NB4 (cell line): ENCODE measurements at regions not wholly inside any gene's neighbourhood (a gene's known extent, or its start where the extent isn't known, plus 50 kb on each side); places are given as distances from the start of the nearest gene placed in this dataset.
A peak's percentile ranks its signal among the peaks of the same experiment; 100 is the strongest.

Experiments used
- DNase-seq: peaks from one replicate; pipeline ENCODE4 v3.0.0; 2010; ENCODE audit warnings: low read depth
- H3K4me3 ChIP-seq: one replicate; pipeline ENCODE4 v1.5.1; 2011; ENCODE audit warnings: mild to moderate bottlenecking, low read depth, low read length, moderate library complexity
- CTCF ChIP-seq: IDR thresholded peaks from one replicate; pipeline ENCODE4 v1.5.1; 2012; ENCODE audit warnings: low read depth, low read length
- MAX ChIP-seq: IDR thresholded peaks from 2 replicates; pipeline ENCODE4 v1.6.1; 2011; ENCODE audit warnings: low read depth, low read length
- MYC ChIP-seq: IDR thresholded peaks from 2 replicates; pipeline ENCODE4 v1.6.1; 2011; ENCODE audit warnings: low read depth, low read length
- POLR2A ChIP-seq: IDR thresholded peaks from 2 replicates; pipeline ENCODE4 v1.6.1; 2011; ENCODE audit warnings: mild to moderate bottlenecking; ENCODE audit not compliant: insufficient read length; ENCODE audit errors: extremely low read depth

- DNase-seq, result no peak
- H3K4me3 ChIP-seq, result no peak overlapping the region
- TF ChIP-seq POLR2A, result no peak
- no peak for TF ChIP-seq MYC
- TF ChIP-seq CTCF, result no peak
- TF ChIP-seq MAX, result no peak
Measured at GRCh38 chr13:100837631-100838030, 163.0 kb upstream of the TMTC4 start.

- DNase-seq, result peak; percentile 61
- H3K4me3 ChIP-seq, result no peak overlapping the region
- no peak for TF ChIP-seq CTCF
- TF ChIP-seq POLR2A, result no peak
- TF ChIP-seq MAX, result no peak
- no peak for TF ChIP-seq MYC
Measured at GRCh38 chr13:100836711-100837110, 162.1 kb upstream of the TMTC4 start.

GRCh38 chr13:100835695-100836094 lies 161.1 kb upstream of the TMTC4 start:
- no peak for DNase-seq
- TF ChIP-seq MAX (no peak), MYC (no peak), POLR2A (no peak), CTCF (no peak)

GRCh38 chr13:100833427-100833826 lies 158.8 kb upstream of the TMTC4 start:
- H3K4me3 ChIP-seq, result no peak overlapping the region
- no peak for DNase-seq
- no peak for TF ChIP-seq CTCF
- no peak for TF ChIP-seq POLR2A
- no peak for TF ChIP-seq MAX
- no peak for TF ChIP-seq MYC

More at GRCh38 chr13:100835695-100836094, 161.1 kb upstream of the TMTC4 start:
- no peak overlapping the region for H3K4me3 ChIP-seq

GRCh38 chr13:100828226-100828625 lies 153.6 kb upstream of the TMTC4 start:
- peak; percentile 15 for DNase-seq
- no peak overlapping the region for H3K4me3 ChIP-seq
- TF ChIP-seq MAX (no peak), CTCF (no peak), MYC (no peak), POLR2A (no peak)
